Ammon's horn (tissue), 1 donor: ENCODE measurements at regions not wholly inside any gene's neighbourhood (a gene's known extent, or its start where the extent isn't known, plus 50 kb on each side); places are given as distances from the start of the nearest gene placed in this dataset.

Source experiments
- DNase-seq: peaks from one replicate; pipeline ENCODE4 v3.0.0-alpha.2; 2016; ENCODE audit warnings: low spot score

DNA sequence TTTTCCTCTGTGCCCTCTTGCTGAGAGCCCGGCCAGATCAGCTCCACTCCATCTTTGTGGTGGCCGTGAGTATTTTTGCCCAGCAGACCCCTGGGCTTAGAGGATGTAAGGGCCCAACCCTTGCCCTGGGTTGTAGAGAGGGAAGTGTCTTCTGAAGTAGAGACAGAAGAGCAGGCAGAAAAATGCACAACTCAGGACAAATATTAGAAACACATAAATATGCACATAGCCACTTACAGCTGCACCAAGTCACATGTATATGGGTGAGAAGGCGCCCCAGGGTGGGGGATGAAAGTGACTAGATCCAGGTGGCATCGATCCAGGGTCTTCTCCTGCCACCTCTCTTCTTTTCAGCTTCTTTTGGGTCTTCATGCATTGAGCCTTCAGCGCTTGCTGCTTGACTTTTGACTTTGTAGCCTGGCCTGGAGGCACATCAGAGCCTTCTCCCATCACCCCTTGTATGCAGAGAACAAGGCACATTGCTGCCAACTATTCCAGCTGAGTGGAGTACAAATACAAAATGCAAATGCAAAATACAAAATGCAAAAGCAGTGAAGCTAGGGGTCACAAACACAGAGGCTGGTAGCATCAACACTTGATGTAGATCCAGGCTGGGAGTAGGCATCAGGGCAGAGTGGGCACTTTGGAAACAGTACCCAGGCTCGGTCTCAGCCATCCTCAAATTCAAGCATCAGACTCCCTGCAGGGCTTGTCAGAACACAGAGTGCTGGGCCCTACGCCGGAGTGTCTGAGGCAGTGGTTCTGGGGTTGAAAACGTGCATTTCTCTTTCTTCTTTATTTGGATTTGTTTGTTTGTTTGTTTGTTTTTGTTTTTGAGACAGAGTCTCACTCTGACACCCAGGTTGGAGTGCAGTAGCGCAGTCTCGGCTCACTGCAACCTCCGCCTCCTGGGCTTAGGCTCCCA, 133.0 kb downstream of the ASB7 start:
- DNase-seq: no peak

DNA sequence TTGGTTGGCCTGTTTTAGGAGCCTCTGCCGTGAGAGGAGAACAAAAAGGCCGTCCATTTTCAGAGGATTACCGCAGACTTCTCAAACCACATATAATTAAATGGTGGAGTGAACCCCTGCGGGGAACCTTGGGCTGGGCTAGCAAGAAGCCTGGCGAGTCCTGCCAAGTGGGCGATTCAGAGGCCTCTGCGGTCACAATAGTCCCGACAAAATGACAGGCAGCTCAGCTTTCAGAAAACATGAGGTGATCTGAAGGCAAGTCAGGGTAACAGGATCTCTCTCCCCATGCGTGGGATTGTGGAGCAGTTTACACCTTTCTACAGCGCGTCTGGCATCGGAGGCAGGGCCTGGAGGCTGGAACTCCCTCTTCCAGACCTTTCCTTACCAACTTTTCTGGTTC, 134.8 kb downstream of the ASB7 start:
- no peak for DNase-seq

DNA sequence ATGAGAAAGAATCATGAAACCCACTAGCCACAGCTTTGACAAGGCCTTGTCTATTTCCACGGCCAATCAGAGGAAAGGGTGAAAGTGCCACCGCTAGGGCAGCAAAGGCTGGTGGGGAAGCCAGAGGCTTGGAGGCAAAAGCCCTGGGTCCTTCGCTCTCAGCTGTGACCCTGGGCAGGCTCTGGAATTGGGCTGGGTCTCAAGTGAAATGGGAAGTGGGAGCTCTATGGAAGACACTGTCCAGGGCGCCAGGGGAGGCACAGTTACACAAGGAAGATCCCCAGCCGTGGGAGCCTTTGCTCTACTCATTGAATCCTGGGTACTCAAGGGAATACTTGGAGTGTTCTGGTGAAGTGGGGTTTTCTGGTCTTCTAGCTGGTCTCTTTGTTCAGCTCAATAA, 136.2 kb downstream of the ASB7 start:
- no peak for DNase-seq

DNA sequence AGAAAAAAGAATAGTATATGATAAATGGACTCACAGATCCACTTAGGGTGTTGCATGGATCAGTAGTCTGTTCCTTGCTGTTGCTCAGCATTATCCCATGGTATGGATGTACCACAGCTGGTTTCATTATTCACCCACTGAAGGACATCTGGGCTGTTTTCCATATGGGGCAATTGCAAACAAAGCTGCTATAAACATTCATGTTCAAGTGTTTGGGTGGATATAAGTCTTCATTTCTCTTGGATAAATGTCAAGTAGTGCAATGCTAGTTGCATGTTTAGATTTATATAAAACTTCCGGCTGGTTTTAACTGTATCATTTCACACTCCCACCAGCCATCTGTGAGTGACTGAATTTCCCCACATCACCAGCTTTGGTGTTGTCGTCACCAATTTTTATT, 137.7 kb downstream of the ASB7 start:
- peak; percentile 11 for DNase-seq

DNA sequence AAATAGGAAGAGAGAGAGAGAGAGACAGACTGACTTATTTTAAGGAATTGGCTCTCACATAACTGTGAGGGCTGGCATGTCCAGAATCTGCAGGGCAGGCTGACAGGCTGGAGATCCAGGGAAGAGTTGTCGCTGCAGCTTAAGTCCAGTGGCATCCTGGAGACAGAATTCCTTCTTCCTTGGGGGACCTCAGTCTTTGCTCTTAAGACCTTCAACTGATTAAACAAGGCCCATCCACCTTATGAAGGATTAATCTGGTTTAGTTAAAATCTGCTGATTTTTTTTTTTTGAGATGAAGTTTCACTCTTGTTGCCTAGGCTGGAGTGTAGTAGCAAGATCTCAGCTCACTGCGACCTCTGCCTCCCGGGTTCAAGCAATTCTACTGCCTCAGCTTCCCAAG, 128.0 kb upstream of the ALDH1A3 start:
- DNase-seq: no peak

DNA sequence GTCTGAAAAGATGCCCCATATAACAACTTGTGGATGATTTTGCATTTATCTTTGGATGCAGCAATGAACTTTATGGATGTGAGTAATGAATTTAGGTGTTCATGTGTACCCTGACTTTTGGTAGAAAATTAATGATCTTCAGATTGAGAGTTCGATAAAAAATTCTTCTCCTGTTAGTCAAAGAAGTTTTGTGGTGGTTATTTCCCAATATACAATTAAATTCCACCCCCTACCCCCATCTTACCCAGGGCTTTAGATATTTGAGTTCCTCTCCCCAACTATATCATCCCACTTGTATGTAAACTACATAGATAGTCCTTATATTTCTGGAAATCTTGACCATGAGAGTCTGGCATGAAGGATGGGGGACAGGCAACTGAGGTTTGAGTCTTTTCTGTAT, 126.1 kb upstream of the ALDH1A3 start:
- no peak for DNase-seq

DNA sequence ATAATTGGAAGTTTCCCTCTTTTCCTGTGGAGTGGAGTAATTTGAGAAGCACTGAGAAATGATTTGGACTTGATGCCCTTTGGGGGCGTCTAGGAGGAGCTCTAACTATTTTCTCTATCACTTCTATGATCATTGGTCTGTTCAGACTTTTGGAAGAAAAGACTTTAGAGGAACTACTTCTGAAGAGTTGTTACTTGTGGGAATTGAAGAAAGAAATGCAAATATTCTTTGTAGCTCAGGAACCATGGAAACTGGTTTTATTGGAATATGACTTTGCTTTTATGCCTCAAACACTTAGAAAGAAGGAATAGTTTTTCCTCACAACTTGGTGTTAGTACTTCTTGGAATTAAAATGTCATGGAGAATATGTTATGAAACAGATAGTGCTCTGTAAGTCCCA, 122.0 kb upstream of the ALDH1A3 start:
- DNase-seq: no peak

DNA sequence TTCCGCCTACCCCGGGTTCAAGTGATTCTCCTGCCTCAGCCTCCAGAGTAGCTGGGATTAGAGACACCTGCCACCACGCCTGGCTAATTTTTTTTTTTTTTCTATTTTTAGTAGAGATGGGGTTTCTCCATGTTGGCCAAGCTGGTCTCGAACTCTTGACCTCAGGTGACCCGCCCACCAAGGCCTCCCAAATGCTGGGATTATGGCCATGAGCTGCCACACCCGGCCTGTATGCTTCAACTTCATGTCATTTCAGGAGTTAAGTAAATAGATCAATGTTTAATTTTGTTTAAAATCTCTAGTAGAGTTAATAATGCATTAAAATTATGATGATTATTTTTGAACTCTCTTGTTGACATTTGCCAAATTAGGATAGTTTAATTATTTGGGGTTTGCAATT, 121.1 kb upstream of the ALDH1A3 start:
- no peak for DNase-seq

DNA sequence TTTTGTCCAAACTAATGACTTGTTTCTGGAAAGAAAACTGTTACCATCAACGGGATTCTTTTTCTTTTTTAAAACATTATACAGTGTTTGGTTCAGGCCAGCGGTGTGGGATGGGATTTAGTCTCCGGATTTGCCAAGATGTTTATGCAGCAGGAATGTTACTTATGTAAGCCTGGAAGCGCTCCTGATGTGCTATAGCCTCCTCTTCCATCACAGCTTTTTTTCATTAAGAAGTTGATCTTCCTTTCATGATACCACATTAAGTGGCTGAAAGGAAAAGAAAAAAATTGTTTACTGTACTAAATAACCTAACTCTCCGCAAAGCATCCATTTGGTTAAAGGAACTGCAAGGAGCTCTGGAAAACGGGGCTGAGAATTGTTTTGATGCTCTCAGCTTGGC, 120.5 kb upstream of the ALDH1A3 start:
- no peak for DNase-seq

DNA sequence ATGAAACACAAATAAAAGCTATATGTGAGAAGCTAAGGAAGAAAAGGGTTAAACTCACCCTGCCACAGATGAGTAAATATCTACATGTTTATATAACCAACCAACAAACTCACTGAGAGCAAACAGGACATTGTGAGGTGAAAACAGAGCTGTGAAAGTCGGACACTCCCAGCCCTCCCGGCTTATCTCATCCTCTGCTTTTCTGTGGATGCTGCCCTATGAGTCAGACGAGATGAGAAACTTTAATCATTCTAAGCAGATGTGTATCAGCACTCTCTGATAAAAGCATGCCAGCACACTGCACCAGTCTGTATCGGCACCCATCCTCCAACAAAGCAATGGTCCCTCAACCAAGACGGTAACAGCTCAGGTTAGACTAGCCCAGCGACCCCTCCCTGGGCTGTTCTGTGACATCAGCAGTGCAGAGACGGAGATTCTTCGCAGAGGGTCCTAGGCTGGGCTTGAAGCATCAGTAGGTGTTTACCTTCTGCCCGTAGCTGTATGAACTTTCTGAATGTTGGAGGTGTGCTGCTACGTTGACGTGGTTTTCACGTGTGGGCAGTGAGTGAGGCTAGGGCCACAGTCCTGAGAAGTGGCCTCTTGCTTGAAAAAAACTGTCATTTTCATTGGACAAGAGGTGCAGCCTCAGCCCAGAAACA, 119.8 kb upstream of the ALDH1A3 start:
- no peak for DNase-seq

DNA sequence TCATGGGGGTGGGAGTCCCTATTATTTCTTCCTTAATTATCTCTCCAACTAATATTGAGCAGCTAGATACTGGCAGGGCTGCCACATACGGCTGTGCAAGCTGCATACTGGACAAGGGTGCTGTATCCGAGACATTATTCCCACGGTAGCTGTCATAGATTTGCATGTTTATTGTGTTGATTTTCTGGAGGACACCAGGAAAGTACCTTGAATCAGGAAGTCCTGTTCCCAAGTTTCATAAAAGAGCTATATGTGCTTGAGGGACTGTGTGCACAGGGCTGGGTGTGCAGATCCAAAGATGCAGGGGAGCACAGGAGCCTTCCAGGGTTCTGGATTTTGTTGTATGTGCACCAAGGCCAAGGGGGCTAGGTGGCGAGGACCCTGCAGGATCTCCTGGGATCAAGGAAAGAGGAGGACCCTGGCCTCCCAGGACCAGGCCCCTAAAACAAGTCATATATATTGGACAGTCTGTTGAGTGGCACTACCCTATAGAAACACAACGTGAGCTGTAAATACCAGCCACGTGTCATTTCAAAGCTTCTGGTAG, 119.2 kb upstream of the ALDH1A3 start:
- DNase-seq: no peak

DNA sequence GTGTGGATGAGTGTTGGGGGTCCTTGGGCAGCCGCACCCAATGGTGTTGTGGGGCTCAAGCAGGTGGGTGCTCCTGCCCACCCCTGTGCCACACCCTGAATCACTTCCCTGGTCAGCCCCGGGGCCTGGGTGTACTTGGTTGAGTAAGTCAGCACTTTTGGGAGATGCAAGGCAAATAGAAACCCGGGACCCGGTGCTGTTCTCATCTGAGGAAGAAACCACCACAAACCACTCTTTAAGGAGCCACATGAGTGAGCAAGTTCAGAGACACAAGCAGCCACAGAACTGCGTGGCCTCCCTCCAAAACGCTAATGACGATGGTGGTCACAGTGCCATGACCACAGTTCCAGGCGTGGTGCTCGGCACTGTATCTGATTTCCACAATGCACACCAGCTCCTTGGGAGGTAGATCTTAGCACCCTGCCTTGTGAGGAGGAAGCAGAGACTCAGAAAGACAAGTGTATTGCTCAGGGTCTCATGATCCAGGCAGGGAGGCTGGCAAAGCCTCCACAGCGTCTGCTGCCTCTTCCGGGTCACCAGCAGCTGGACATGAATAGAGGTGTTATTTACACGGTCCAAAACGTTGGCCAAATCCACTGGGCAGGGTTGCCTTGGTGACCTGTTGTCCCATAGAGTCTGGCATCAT, 118.2 kb upstream of the ALDH1A3 start:
- no peak for DNase-seq

DNA sequence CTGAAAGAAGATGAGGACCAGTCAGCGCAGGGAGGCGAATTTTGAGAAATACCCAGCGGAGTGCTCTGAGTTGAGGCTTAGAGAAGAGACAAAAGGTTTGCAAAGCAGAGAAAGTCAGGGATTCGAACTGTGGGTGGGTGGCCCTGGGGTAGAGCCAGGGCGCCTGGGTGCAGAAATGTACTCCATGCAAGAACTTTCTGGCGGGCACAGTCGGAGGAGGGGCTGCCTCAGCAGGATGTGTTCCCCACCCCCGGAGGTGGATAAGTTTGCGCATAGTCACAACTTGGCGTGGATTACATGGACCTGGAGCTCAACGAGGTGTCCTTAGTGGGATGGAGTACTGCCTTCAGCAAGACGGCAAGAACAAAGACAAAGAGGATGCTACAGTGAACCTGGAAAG, 117.3 kb upstream of the ALDH1A3 start:
- DNase-seq: no peak

DNA sequence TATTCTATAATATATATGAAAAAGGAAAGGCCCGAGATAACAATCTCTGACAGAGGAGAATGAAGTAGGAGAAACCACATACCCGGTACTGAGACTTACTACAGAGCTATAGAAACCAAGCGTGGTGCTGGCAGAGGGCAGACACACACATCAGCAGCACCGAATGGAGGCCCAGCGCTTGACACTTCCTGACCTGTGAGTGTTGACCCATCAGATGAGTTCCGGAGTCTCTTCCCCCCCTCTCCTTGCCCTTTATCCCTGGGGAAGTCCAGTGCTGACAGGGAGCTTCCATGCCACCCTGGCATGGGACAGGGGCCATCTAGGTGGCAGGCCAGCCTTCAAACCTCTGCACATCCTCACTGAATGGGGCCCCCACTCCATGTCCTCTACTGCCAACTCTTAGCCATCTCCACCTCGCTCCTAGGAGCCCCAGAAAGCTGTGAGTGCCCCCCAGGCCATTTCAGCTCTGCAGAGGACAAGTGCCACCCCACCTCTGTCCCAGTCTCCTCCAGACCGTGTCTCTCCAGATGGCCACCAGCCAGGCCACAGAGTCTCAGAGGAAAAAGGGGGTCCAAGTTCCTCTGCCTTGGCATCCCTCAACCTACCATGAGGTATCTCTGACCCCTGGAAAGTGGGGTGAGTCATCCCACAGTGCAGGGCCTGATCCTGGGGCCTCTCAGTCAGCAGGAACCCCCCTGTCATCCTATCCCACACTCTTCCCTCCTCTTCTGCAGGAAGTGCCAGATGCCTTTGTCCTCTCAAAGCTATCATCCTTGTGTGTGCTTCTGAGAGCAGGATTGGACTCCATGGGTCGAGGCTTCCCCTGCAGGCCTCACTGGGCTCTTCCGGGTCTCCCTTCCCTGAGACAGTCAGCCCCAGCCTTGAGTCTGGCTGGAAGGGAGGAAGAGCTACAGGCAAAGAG, 116.5 kb upstream of the ALDH1A3 start:
- no peak for DNase-seq

DNA sequence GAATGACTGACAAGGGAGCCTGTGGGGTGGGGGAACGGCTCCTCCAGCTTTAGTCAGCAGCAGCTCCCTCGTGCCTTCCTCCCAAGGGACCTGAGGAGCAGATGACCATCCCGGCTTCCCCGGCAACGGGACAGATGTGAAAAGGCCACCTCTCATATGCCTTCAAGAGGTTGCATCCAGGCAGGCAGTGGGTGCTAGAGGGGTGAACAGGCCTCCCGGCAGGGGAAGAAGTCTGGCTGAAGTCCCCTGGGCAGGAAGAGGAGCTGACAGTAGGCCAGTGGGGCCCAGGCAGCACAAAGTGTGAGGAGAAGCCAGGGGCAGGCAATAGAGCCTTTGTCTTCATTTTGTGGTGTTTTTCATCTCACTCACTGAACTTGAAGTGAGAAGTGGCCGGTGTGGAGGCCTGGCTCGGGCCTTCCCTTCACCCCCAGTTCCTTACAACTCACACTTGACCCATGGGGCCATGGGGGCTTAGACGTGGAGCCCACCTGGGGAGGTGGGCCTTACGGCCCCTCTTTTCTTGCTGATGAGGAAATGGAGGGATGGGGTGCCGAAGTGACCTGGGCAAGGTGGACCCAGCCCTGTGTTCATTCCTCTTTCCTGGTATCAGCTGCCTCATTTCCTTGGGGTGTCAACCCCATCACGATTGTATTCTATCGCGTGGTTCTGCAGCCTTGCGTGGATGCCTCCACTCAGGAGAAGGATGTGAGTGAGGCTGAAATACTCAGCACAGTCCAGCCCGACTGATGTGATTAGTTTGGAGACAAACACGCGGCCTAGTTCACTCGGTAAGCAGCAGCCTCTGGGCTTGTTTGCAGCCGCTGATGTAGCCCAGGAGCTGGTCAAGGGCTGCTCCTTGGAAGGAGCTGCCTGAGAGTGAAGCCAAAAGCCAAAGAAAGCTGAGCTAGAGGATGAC, 115.5 kb upstream of the ALDH1A3 start:
- DNase-seq: no peak

DNA sequence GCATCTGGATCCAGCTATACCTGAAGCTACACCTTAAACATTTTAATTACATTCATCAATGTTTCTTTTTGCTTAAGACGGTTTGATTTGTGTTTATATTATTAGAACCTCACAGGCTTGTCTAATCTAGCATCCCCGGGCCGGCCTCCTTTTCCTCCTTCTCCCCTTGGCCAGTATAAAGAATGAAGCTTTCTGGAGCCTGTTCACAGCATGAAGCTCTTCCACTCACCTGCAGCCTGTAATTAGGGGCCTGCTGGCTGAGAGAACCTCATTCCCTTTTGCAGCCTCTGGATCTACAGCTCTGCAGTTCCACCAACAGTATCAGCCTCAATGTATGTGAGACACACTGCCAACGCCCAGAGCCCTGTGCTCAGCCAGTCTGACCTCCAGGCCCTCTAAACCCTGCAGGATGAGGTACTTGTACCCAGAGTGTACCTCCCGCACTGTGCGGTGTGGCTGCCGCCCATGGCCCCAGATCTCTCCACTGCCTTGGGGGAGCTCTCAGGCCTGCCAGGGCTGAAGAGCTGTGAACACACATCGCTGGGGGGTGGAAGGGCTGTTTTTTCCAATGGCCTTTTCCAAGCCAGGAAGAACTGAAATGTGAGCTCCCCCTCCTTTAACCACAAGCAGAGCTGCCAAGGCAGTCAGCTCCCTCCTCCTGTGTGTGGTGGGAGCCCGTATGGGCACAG, 114.7 kb upstream of the ALDH1A3 start:
- DNase-seq: no peak

DNA sequence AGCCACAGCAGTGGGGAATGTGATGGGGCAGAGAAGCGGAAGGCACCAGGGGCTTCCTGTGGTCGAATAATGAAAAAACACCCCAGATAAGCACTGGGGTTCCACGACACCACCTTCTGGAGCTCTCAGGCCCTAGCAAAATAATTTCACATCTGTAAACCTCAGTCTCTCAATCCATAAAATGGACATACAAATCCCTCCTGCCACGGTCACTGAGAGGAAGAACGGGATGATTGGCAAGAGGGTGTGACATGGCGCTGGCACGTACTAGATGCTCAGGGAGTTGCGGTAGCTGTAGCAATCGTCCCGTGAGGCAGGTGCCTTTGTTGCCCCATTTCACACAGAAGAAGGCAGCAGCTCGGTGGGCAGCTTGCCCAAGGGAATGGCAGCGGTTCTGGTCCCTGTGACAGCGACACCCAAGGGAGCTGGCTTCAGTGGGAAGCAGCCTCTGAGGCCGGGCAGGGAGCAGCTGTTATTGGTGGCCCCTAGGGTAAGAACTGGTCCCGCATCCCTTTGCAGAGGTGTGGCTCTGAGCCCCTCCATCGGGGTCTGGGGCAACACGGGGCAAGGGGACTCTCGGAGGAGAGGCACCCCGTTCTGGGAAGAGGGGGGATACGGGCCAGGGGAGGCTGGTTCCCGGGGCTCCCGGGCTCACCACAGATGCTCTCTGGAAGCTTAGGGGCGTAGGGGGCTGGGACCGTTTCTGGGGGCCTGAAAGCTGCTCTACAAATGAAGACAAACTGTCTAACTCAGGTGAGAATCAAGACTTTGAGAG, 114.0 kb upstream of the ALDH1A3 start:
- no peak for DNase-seq

DNA sequence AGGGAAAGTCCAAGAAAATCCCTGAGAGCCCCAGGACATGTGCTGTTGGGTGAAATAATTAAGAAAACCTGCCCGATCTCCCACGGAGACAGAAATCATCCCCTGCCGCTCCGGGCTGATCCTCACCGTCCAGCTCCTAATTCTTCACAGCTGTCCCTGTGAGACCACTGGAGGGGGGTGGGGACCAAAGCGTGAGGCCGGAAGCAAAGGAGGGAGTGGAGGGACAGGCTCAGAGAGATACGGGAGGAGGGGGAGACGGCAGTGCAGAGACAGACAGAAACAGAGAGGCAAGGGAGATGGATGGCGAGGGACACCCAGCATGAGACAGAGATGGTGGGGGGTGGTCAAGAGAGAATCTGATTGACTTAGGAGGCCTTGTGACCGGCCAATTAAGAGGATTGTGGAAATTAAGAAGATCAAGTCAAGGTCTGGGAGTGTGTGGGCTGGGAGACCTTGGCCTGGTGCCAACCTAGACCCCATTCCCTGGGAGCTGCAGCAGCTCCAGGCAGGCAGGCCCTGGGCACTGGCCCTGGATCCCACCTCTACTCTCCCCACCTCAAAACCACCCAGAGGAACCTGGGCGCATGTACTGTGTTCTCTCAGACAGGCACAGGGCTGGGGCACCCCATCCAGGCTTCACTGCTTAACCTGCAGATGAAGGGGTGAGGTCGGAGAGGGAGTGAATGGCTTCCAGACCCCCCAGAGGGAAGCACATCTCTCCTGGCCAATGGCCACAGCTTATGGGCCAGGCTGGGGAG, 113.2 kb upstream of the ALDH1A3 start:
- DNase-seq: no peak
